COLO668 (cell line): ENCODE measurements at regions not wholly inside any gene's neighbourhood (a gene's known extent, or its start where the extent isn't known, plus 50 kb on each side); places are given as distances from the start of the nearest gene placed in this dataset.
"Not testable (repeated sequence)": the region's sequence is repeated elsewhere in the genome, so short reads cannot be mapped to it uniquely, and the experiment has no call there.

Experiments
- DNase-seq: peaks from one replicate; lab custom pipeline; 2025; ENCODE audit not compliant: unreplicated experiment; lab: John Stamatoyannopoulos, UW

DNA sequence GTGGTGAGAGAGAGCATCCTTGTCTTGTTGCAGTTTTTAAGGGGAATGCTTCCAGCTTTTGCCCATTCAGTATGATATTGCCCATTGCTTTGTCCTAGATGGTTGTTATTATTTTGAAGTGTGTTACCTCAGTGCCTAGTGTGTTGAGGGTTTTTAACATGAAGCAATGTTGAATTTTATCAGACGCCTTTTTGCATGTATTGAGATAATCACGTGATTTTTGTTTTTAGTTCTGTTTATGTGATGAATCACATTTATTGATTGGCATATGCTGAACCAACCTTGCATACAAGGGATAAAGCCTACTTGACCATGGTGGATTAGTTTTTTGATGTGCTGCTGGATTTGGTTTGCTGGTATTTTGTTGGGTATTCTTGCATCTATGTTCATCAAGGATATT lies 302.3 kb upstream of the G2E3 start:
- no peak for DNase-seq

DNA sequence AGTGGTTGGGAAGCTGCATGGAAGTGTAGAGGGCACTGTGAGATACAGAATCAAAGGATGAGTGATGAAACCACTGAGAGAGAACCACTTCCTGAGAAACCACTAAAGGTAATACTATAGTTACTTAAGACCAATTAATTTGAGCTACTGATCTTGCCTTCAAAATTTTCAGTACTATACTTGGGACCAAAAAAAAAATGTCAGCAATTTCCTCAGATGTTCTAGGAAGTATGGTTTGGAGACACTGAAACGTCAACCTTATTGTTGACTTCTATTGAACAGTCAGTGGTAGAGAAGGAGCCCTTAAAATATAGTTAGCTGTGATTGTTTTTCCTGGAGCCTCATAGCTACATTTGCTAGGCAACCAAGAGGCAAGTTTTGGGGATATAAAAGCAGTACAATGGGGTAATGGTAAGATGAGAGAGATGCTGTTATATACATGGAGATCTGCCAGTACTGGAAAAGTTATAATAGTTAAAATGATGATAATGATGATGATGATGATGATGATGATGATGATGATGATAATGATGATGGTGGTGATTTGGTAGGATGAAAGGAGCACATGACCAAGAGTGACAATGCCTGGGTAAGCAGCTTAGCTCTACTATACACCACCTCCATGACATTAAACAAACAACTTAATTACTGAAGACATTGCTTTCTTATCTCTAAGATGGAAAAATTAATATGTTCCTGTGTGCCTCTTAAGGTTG lies 300.9 kb upstream of the G2E3 start:
- DNase-seq, result no peak

GRCh38 chr14:30260833-30261607 lies 297.9 kb upstream of the G2E3 start:
- DNase-seq, result no peak

DNA sequence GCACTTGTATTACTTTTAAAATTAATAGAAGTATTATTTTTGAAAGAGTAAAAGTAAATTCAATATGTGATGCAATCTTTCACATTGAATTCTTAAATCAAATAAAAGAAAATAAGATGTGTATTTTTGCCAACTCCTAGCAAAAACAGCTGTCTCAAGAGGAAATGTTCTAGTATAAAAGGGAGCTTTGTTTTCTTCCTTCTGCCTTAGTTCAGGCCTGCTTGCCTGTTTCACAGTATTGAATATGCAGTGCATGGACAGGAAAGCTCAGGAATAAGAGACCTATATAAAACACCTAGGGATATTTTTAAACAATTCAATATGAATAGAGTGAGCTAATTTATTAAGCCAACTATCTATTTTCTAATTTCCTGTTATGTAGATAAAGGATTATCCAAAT lies 294.8 kb upstream of the G2E3 start:
- no peak for DNase-seq

- DNase-seq, result no peak
Observed at GRCh38 chr14:30266290-30266689, 292.7 kb upstream of the G2E3 start.

DNA sequence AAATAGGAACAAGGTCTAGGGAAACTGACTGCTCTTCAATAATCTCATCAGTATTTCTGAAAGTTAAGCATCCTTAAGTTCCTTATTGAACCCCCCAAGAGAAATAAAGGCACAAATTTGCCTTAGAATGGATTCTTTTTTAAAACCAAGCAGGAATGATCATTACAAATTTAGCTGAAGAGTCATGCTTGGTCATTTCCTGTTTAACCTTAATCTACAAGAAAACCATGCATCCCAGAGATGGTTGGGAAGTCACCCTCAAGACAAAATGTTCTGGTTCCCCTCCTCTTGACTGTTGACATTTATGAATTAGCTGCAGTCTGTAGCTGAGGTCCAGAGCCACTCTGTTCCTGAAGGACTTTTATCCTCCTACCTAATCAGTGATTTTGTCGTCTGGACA lies 291.8 kb upstream of the G2E3 start:
- no peak for DNase-seq

- DNase-seq, result peak; percentile 75
Observed at GRCh38 chr14:30270200-30271161, 288.5 kb upstream of the G2E3 start.

GRCh38 chr14:30271811-30272323 lies 287.1 kb upstream of the G2E3 start:
- no peak for DNase-seq

DNA sequence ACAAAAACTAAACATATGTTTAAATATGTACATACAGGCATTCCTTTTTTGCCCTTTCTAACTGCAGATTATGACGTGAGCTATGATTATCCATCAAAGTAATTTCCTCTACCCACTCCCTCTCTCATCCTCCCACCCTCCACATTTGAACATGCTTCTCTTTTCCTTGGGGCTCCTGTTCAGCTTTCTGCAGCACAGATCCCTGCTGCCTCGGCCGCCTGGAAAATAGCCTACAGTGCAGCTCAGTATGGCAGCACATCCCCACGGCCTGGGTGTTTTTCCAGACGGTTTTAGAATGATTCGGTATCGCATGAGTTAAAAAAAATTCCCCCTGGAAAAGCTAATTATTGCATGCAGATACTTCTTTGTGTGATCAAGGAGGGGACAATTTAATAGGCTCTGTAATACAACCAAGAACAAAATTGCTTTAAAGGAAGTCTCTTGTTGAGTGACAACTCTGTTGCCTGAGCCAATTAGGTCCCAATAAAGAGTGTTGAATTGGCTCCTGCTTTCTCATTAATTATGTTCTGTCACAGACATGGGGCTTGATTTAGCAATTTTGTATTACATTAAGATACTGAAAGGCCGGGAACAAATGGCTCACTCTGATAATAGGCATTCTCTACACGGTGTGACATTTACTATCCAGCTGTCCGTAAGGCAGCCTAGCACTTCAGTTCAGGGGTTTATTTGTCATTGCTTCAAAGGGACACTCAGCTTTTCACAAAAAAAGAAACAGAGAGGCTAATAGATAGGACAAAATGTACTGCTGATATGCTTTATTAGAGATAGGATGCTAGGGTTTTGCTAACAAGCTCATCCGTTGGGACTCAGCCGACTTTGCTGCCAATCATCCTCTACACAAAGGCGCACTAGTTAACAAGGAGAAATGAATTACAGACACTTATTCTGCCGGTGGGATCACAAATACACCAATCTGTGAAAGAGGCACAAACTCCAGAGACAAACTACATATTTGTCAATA lies 285.8 kb upstream of the G2E3 start:
- DNase-seq, result no peak

DNA sequence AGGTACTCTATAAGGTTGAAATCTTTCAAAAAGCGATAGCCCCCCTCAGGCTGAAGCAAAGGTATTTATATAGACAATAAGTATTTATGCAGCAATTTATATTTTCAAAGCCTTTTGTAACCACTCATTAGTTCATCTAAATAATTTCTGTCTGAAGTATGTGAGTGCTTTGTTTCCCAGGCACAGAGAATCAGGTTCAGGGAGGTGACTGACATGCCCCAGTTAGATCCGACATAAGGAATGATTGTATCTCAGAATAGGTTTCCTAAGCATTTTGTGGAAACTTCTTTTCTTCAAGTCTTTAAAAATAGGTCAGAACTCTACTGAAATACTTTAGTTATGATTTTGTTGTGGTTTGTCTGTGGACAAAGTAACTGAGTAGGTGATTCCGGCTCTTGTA lies 283.4 kb upstream of the G2E3 start:
- DNase-seq, result no peak

DNA sequence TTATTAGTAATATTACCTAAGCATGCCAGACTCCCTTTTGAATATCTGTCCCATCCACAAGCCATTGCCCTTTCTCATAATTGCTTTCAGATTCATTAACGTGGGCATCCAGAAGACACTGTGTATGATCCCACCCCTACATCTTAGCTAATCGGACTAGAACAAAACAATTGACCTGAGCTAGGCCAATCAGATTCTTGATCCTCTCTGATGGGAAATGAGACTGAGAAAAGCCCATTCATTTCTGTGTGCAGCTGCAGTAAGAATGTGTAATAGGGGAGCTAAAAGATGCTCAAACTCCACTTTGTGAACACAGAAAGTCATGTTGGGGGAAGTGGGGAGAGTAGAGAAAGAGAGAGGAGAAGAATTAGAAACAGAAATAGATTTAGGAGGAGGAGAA lies 281.7 kb upstream of the G2E3 start:
- no peak for DNase-seq

GRCh38 chr14:30278856-30279255 lies 280.1 kb upstream of the G2E3 start:
- not testable (repeated sequence) for DNase-seq

DNA sequence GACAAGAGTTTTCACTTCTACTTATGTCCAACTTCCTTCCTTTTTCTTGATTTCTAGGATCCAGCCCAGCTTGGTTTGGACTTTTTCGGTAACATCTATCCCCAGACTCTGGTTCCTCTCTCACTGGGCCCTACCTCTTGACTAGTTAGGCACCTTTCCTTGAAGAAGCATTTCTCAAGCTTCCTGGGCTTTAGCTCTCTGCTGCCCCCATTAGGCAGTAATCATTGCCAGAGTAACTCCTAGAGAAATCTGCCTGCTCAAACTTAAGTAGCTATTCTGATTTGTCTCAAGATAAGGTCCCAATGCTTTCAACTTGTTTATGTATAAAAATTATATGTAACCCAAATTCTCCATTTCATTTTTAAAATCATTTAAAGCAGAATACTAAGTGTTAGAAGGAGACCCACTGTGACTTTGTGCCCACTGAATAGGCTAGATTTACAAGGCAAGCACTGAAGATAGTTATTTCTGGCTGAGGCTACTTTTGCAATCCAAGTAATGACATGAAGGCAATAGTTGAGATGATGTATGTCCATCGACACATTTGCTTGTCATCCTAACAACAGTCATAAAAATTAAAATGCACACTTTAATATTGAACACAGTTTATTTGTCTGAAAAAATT lies 275.0 kb upstream of the G2E3 start:
- DNase-seq, result no peak

- DNase-seq, result no peak
Observed at GRCh38 chr14:30284808-30285207, 274.1 kb upstream of the G2E3 start.

GRCh38 chr14:30287579-30288445 lies 271.1 kb upstream of the G2E3 start:
- DNase-seq, result no peak

- no peak for DNase-seq
Observed at GRCh38 chr14:30290001-30290400, 269.0 kb upstream of the G2E3 start.

DNA sequence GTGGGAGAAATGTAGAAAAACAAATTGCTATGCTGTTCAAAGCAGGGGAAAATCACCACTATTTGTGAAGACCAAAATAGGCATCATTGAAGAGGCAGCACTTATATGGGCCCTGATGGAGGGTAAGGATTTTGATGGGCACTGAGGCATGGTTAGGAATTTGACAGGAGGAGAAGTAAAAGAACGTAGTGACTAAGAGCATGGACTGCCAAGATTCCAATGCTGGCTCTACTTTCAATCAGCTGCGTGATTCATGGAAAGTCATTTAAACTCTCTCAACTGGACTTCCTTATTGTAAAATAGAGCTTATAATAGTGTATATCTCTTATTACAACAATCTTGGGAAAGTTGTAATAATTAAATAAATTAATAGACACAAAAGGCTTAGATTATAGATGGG lies 267.7 kb upstream of the G2E3 start:
- no peak for DNase-seq

DNA sequence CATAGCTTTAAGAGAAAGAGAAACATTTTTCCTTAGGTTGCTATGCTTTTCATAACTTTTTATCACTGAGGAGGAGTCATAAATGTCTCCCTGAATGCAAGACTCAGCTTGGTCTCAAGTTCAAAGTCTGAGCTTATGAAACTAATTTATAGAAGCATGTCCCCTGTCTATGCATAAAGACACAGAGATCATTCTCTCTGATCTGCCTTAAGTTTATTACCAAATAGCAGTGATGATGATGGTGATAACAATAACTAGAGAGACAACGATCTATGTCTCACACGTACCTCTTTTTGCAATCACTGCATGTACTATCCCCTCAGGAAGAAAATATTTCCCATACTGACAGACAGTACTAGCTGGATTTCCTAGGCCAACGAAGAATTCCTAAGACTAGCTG lies 266.4 kb upstream of the G2E3 start:
- no peak for DNase-seq

DNA sequence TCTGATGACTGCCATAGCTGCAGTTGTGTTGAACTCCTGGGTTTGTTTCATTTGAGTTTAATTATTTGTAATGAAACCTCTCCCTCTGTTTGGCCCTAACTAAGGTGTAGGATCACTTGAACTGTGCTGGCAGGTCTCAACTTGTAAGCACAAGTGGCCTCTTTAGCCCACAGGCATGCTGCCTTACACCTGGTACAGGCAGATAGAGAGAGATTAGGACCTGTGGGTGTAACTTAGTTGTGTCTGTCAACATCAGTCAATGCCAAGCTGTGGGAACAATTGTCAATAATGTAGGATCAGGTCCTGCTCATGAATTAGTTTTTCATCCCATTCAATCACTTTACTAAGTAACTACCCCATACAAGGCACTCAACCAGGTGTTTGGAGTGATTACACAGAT lies 263.0 kb upstream of the G2E3 start:
- DNase-seq, result no peak
